ENCODE measurements at regions not wholly inside any gene's neighbourhood (a gene's known extent, or its start where the extent isn't known, plus 50 kb on each side); places are given as distances from the start of the nearest gene placed in this dataset.
"Not testable (repeated sequence)": the region's sequence is repeated elsewhere in the genome, so short reads cannot be mapped to it uniquely, and the experiment has no call there.

GRCh38 chr3:11910216-11910930 is 63.7 kb upstream of the TAMM41 start:
- not testable (repeated sequence) for H3K27ac Mint-ChIP-seq, DNase-seq, H3K4me3 Mint-ChIP-seq

GRCh38 chr3:11910971-11911531 is 64.4 kb upstream of the TAMM41 start:
- no peaks in the 10 kb centered on the region for H3K9me3 Mint-ChIP-seq
- no peak overlapping the region for H3K4me3 Mint-ChIP-seq
- peaks cover 6% of the 10 kb centered on the region for H3K27me3 Mint-ChIP-seq (ENCODE audit: low read depth)
- H3K4me1 Mint-ChIP-seq (ENCODE audit: low read depth) = no peaks in the 10 kb centered on the region
- H3K36me3 Mint-ChIP-seq (ENCODE audit: insufficient read depth in 2 of 2) = no peaks in the 10 kb centered on the region
- ATAC-seq (replicated peaks in 1 of 2) (no peak), DNase-seq (no peak)
- no peak overlapping the region for H3K27ac Mint-ChIP-seq

More at GRCh38 chr3:11910216-11910930, 63.7 kb upstream of the TAMM41 start:
- not testable (repeated sequence) for H3K4me1 Mint-ChIP-seq (ENCODE audit: low read depth); H3K27me3 Mint-ChIP-seq (ENCODE audit: low read depth); H3K9me3 Mint-ChIP-seq; ATAC-seq (replicated peaks in 1 of 2); H3K36me3 Mint-ChIP-seq (ENCODE audit: insufficient read depth in 2 of 2)

GRCh38 chr3:11911887-11912286 is 65.2 kb upstream of the TAMM41 start:
- ATAC-seq (replicated peaks in 1 of 2); H3K4me1 Mint-ChIP-seq (ENCODE audit: low read depth); DNase-seq; H3K36me3 Mint-ChIP-seq (ENCODE audit: insufficient read depth in 2 of 2); H3K27ac Mint-ChIP-seq; H3K4me3 Mint-ChIP-seq; H3K9me3 Mint-ChIP-seq; H3K27me3 Mint-ChIP-seq (ENCODE audit: low read depth): not testable (repeated sequence)

GRCh38 chr3:11913316-11913715 is 66.6 kb upstream of the TAMM41 start:
- Mint-ChIP-seq H3K27ac (no peak overlapping the region), H3K36me3 (ENCODE audit: insufficient read depth in 2 of 2) (no peaks in the 10 kb centered on the region), H3K4me3 (no peak overlapping the region), H3K9me3 (no peaks in the 10 kb centered on the region), H3K27me3 (ENCODE audit: low read depth) (peaks cover 6% of the 10 kb centered on the region), H3K4me1 (ENCODE audit: low read depth) (no peaks in the 10 kb centered on the region)
- ATAC-seq (replicated peaks in 1 of 2) (no peak), DNase-seq (no peak)

GRCh38 chr3:11914041-11914440 is 67.4 kb upstream of the TAMM41 start:
- Mint-ChIP-seq H3K27me3 (ENCODE audit: low read depth) (no peaks in the 10 kb centered on the region), H3K4me3 (no peak overlapping the region)
- no peak for ATAC-seq (replicated peaks in 1 of 2)

GRCh38 chr3:11914651-11915050 is 68.0 kb upstream of the TAMM41 start:
- H3K4me1 Mint-ChIP-seq (ENCODE audit: low read depth) = no peaks in the 10 kb centered on the region
- no peak for ATAC-seq (replicated peaks in 1 of 2)
- no peaks in the 10 kb centered on the region for H3K9me3 Mint-ChIP-seq
- H3K27me3 Mint-ChIP-seq (ENCODE audit: low read depth) = no peaks in the 10 kb centered on the region
- H3K27ac Mint-ChIP-seq = no peak overlapping the region
- DNase-seq = no peak
- no peak overlapping the region for H3K4me3 Mint-ChIP-seq
- no peaks in the 10 kb centered on the region for H3K36me3 Mint-ChIP-seq (ENCODE audit: insufficient read depth in 2 of 2)

More at GRCh38 chr3:11914041-11914440, 67.4 kb upstream of the TAMM41 start:
- Mint-ChIP-seq H3K9me3 (no peaks in the 10 kb centered on the region), H3K4me1 (ENCODE audit: low read depth) (no peaks in the 10 kb centered on the region), H3K36me3 (ENCODE audit: insufficient read depth in 2 of 2) (no peaks in the 10 kb centered on the region), H3K27ac (no peak overlapping the region)
- no peak for DNase-seq

GRCh38 chr3:11915621-11916424 is 69.1 kb upstream of the TAMM41 start:
- no peak overlapping the region for H3K4me3 Mint-ChIP-seq
- no peaks in the 10 kb centered on the region for H3K4me1 Mint-ChIP-seq (ENCODE audit: low read depth)
- H3K27me3 Mint-ChIP-seq (ENCODE audit: low read depth) = no peaks in the 10 kb centered on the region
- H3K9me3 Mint-ChIP-seq = no peaks in the 10 kb centered on the region
- DNase-seq (no peak), ATAC-seq (replicated peaks in 1 of 2) (no peak)
- H3K27ac Mint-ChIP-seq = no peak overlapping the region
- H3K36me3 Mint-ChIP-seq (ENCODE audit: insufficient read depth in 2 of 2) = no peaks in the 10 kb centered on the region

- H3K27me3 Mint-ChIP-seq (ENCODE audit: low read depth); H3K4me3 Mint-ChIP-seq; H3K4me1 Mint-ChIP-seq (ENCODE audit: low read depth); ATAC-seq (replicated peaks in 1 of 2); DNase-seq; H3K9me3 Mint-ChIP-seq; H3K36me3 Mint-ChIP-seq (ENCODE audit: insufficient read depth in 2 of 2); H3K27ac Mint-ChIP-seq: not testable (repeated sequence)
Measured at GRCh38 chr3:11916425-11916762, 69.7 kb upstream of the TAMM41 start.

- Mint-ChIP-seq H3K4me3 (no peak overlapping the region), H3K9me3 (no peaks in the 10 kb centered on the region)
Measured at GRCh38 chr3:11917051-11917450, 70.4 kb upstream of the TAMM41 start.

GRCh38 chr3:11919390-11919789 is 72.7 kb upstream of the TAMM41 start:
- ATAC-seq (replicated peaks in 1 of 2) = no peak
- Mint-ChIP-seq H3K4me1 (ENCODE audit: low read depth) (no peaks in the 10 kb centered on the region), H3K27ac (no peak overlapping the region), H3K4me3 (no peak overlapping the region), H3K27me3 (ENCODE audit: low read depth) (peaks cover 5% of the 10 kb centered on the region), H3K36me3 (ENCODE audit: insufficient read depth in 2 of 2) (no peaks in the 10 kb centered on the region), H3K9me3 (no peaks in the 10 kb centered on the region)
- no peak for DNase-seq

More at GRCh38 chr3:11917051-11917450, 70.4 kb upstream of the TAMM41 start:
- H3K36me3 Mint-ChIP-seq (ENCODE audit: insufficient read depth in 2 of 2) = no peaks in the 10 kb centered on the region
- no peak overlapping the region for H3K27ac Mint-ChIP-seq
- DNase-seq = no peak
- no peaks in the 10 kb centered on the region for H3K4me1 Mint-ChIP-seq (ENCODE audit: low read depth)
- no peaks in the 10 kb centered on the region for H3K27me3 Mint-ChIP-seq (ENCODE audit: low read depth)
- ATAC-seq (replicated peaks in 1 of 2) = no peak

GRCh38 chr3:11924518-11924917 is 77.8 kb upstream of the TAMM41 start:
- no peaks in the 10 kb centered on the region for H3K36me3 Mint-ChIP-seq (ENCODE audit: insufficient read depth in 2 of 2)
- H3K9me3 Mint-ChIP-seq = no peaks in the 10 kb centered on the region
- ATAC-seq (replicated peaks in 1 of 2) = no peak
- H3K4me1 Mint-ChIP-seq (ENCODE audit: low read depth) = no peaks in the 10 kb centered on the region
- no peak overlapping the region for H3K4me3 Mint-ChIP-seq
- H3K27ac Mint-ChIP-seq = no peak overlapping the region
- DNase-seq = no peak
- peaks cover 5% of the 10 kb centered on the region for H3K27me3 Mint-ChIP-seq (ENCODE audit: low read depth)

GRCh38 chr3:11928381-11928780 is 75.8 kb upstream of the SYN2 start:
- H3K4me1 Mint-ChIP-seq (ENCODE audit: low read depth) = no peaks in the 10 kb centered on the region
- no peak overlapping the region for H3K4me3 Mint-ChIP-seq
- no peak overlapping the region for H3K27ac Mint-ChIP-seq
- no peak for ATAC-seq (replicated peaks in 1 of 2)
- peaks cover 5% of the 10 kb centered on the region for H3K27me3 Mint-ChIP-seq (ENCODE audit: low read depth)
- DNase-seq = no peak
- no peaks in the 10 kb centered on the region for H3K9me3 Mint-ChIP-seq
- no peaks in the 10 kb centered on the region for H3K36me3 Mint-ChIP-seq (ENCODE audit: insufficient read depth in 2 of 2)

- no peaks in the 10 kb centered on the region for H3K27me3 Mint-ChIP-seq (ENCODE audit: low read depth)
- no peaks in the 10 kb centered on the region for H3K9me3 Mint-ChIP-seq
- no peaks in the 10 kb centered on the region for H3K4me1 Mint-ChIP-seq (ENCODE audit: low read depth)
- ATAC-seq (replicated peaks in 1 of 2) = no peak
- H3K36me3 Mint-ChIP-seq (ENCODE audit: insufficient read depth in 2 of 2) = no peaks in the 10 kb centered on the region
- DNase-seq = no peak
- no peak overlapping the region for H3K4me3 Mint-ChIP-seq
- no peak overlapping the region for H3K27ac Mint-ChIP-seq
Measured at GRCh38 chr3:11929531-11929930, 74.7 kb upstream of the SYN2 start.

Data from activated T-cell treated with anti-CD3 and anti-CD28 coated beads, Interleukin-2, amount 50 U/mL, for 72 hours (primary cell).